ENCODE measurements at regions not wholly inside any gene's neighbourhood (a gene's known extent, or its start where the extent isn't known, plus 50 kb on each side); places are given as distances from the start of the nearest gene placed in this dataset.

- H3K4me1 ChIP-seq = no peaks in the 10 kb centered on the region
- H3K27ac ChIP-seq = no peak overlapping the region
- H3K36me3 ChIP-seq = no peaks in the 10 kb centered on the region
- TF ChIP-seq, protein P1, sequence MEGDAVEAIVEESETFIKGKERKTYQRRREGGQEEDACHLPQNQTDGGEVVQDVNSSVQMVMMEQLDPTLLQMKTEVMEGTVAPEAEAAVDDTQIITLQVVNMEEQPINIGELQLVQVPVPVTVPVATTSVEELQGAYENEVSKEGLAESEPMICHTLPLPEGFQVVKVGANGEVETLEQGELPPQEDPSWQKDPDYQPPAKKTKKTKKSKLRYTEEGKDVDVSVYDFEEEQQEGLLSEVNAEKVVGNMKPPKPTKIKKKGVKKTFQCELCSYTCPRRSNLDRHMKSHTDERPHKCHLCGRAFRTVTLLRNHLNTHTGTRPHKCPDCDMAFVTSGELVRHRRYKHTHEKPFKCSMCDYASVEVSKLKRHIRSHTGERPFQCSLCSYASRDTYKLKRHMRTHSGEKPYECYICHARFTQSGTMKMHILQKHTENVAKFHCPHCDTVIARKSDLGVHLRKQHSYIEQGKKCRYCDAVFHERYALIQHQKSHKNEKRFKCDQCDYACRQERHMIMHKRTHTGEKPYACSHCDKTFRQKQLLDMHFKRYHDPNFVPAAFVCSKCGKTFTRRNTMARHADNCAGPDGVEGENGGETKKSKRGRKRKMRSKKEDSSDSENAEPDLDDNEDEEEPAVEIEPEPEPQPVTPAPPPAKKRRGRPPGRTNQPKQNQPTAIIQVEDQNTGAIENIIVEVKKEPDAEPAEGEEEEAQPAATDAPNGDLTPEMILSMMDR (IDR thresholded peaks at IDR 0.05) = no peak
- H3K4me3 ChIP-seq = no peak overlapping the region
- H3K9me3 ChIP-seq = no peaks in the 10 kb centered on the region
- DNase-seq (ENCODE audit: low spot score) = no peak
- H3K27me3 ChIP-seq = no peaks in the 10 kb centered on the region
Observed at GRCh38 chr22:49077036-49077393, 750.7 kb downstream of the BRD1 start.

GRCh38 chr22:49076300-49077035, 751.2 kb downstream of the BRD1 start:
- Histone ChIP-seq H3K4me3 (no peak overlapping the region), H3K4me1 (no peaks in the 10 kb centered on the region), H3K36me3 (no peaks in the 10 kb centered on the region), H3K9me3 (no peaks in the 10 kb centered on the region), H3K27ac (no peak overlapping the region), H3K27me3 (no peaks in the 10 kb centered on the region)
- no peak for DNase-seq (ENCODE audit: low spot score)
- TF ChIP-seq, protein P1 (IDR thresholded peaks at IDR 0.05) = no peak

- H3K27me3 ChIP-seq = no peaks in the 10 kb centered on the region
- no peak overlapping the region for H3K27ac ChIP-seq
- H3K36me3 ChIP-seq = no peaks in the 10 kb centered on the region
- TF ChIP-seq, protein P1 (IDR thresholded peaks at IDR 0.05) = no peak
- no peaks in the 10 kb centered on the region for H3K4me1 ChIP-seq
- no peaks in the 10 kb centered on the region for H3K9me3 ChIP-seq
- DNase-seq (ENCODE audit: low spot score) = no peak
- H3K4me3 ChIP-seq = no peak overlapping the region
Observed at GRCh38 chr22:49075150-49075549, 752.5 kb downstream of the BRD1 start.

DNA sequence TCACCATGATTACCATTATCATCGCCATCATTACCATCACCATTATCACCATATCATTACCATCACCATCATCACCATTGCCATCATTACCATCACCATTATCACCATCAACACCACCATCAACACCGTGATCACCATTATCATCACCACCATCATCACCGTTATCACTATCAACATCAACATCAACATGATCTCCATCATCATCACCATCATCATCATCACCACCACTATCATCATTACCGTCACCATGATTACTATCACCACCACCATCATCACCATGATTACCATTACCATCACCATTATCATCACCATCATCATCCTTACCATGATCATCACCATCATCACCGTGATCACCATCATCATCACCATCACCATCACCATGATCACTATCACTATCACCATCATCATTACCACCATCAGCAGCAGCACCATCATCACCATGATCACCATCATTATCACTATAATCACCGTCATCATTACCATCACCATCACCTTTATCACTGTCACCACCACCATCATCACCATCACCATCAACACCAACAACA, 753.7 kb downstream of the BRD1 start:
- no peaks in the 10 kb centered on the region for H3K36me3 ChIP-seq
- H3K9me3 ChIP-seq = no peaks in the 10 kb centered on the region
- H3K27ac ChIP-seq = no peak overlapping the region
- DNase-seq (ENCODE audit: low spot score) = no peak
- H3K4me1 ChIP-seq = no peaks in the 10 kb centered on the region
- no peak overlapping the region for H3K4me3 ChIP-seq
- H3K27me3 ChIP-seq = no peaks in the 10 kb centered on the region
- TF ChIP-seq, protein P1 (IDR thresholded peaks at IDR 0.05) = no peak

- H3K9me3 ChIP-seq = no peaks in the 10 kb centered on the region
- no peaks in the 10 kb centered on the region for H3K36me3 ChIP-seq
- no peaks in the 10 kb centered on the region for H3K27me3 ChIP-seq
- H3K4me1 ChIP-seq = no peaks in the 10 kb centered on the region
- no peak overlapping the region for H3K27ac ChIP-seq
- no peak for DNase-seq (ENCODE audit: low spot score)
- TF ChIP-seq, protein P1 (IDR thresholded peaks at IDR 0.05) = no peak
- H3K4me3 ChIP-seq = no peak overlapping the region
Observed at GRCh38 chr22:49072996-49073645, 754.6 kb downstream of the BRD1 start.

Data from right atrium auricular region (tissue), 2 donors.